ENCODE measurements at regions not wholly inside any gene's neighbourhood (a gene's known extent, or its start where the extent isn't known, plus 50 kb on each side); places are given as distances from the start of the nearest gene placed in this dataset.
A peak's percentile ranks its signal among the peaks of the same experiment; 100 is the strongest.

GRCh38 chr10:107657851-107658250 is 493.3 kb upstream of the SORCS1 start:
- no peak overlapping the region for H2AFZ ChIP-seq (ENCODE audit: low read length)
- H3K9me2 ChIP-seq (ENCODE audit: insufficient read depth, low read length): no peaks in the 10 kb centered on the region
- no TSS peak for BruUV-seq (replicated peaks)
- H3K27ac ChIP-seq (ENCODE audit: low read depth, low read length, poor library complexity, severe bottlenecking): no peak overlapping the region
- intact Hi-C loops (cut with micrococcal nuclease; ENCODE audit: unreplicated experiment): no loop called here
- POLR2A ChIA-PET: interaction anchor here (0.6 to 0.7 kb wide), 2 partner anchors 22 to 746 kb away, joined by 3 read pairs; no protein-coding TSS in a partner anchor
- DNase-seq (ENCODE audit: low spot score): no peak
- TF ChIP-seq CTCF (conservative IDR thresholded peaks at IDR 0.05; ENCODE audit: low read length): no peak
- TF ChIP-seq EZH2phosphoT487 (IDR thresholded peaks at IDR 0.05; ENCODE audit: borderline replicate concordance, low read depth, low read length): no peak
- no peaks in the 10 kb centered on the region for H4K20me1 ChIP-seq (ENCODE audit: insufficient read depth, low read length)
- no peak overlapping the region for H3K4me2 ChIP-seq (ENCODE audit: low read length)
- H3K79me2 ChIP-seq (ENCODE audit: insufficient read depth, low read depth, low read length): no peaks in the 10 kb centered on the region
- CTCF ChIA-PET (ENCODE audit: unreplicated experiment): no interaction called here
- H3K9me3 ChIP-seq (ENCODE audit: low read length): no peaks in the 10 kb centered on the region
- no peak overlapping the region for H3K4me3 ChIP-seq (ENCODE audit: low read depth, low read length, poor library complexity, severe bottlenecking)
- no peaks in the 10 kb centered on the region for H3K36me3 ChIP-seq (ENCODE audit: insufficient read depth, low read length)
- no peaks in the 10 kb centered on the region for H3K4me1 ChIP-seq (ENCODE audit: insufficient read depth, low read length, poor library complexity, severe bottlenecking)

GRCh38 chr10:107656932-107657331 is 492.4 kb upstream of the SORCS1 start:
- H3K36me3 ChIP-seq (ENCODE audit: insufficient read depth, low read length): no peaks in the 10 kb centered on the region
- no peaks in the 10 kb centered on the region for H3K9me3 ChIP-seq (ENCODE audit: low read length)
- BruUV-seq (replicated peaks): no TSS peak
- H3K4me2 ChIP-seq (ENCODE audit: low read length): no peak overlapping the region
- TF ChIP-seq EZH2phosphoT487 (IDR thresholded peaks at IDR 0.05; ENCODE audit: borderline replicate concordance, low read depth, low read length) (no peak), CTCF (conservative IDR thresholded peaks at IDR 0.05; ENCODE audit: low read length) (no peak)
- H3K4me1 ChIP-seq (ENCODE audit: insufficient read depth, low read length, poor library complexity, severe bottlenecking): no peaks in the 10 kb centered on the region
- intact Hi-C loops (cut with micrococcal nuclease; ENCODE audit: unreplicated experiment): no loop called here
- no peaks in the 10 kb centered on the region for H4K20me1 ChIP-seq (ENCODE audit: insufficient read depth, low read length)
- no peak overlapping the region for H3K4me3 ChIP-seq (ENCODE audit: low read depth, low read length, poor library complexity, severe bottlenecking)
- no peak overlapping the region for H3K27ac ChIP-seq (ENCODE audit: low read depth, low read length, poor library complexity, severe bottlenecking)
- DNase-seq (ENCODE audit: low spot score): no peak
- ChIA-PET POLR2A (interaction anchor here (0.6 kb wide), 1 partner anchor 745 kb away, joined by 3 read pairs; no protein-coding TSS in a partner anchor), CTCF (ENCODE audit: unreplicated experiment) (no interaction called here)
- no peak overlapping the region for H2AFZ ChIP-seq (ENCODE audit: low read length)
- H3K79me2 ChIP-seq (ENCODE audit: insufficient read depth, low read depth, low read length): no peaks in the 10 kb centered on the region
- no peaks in the 10 kb centered on the region for H3K9me2 ChIP-seq (ENCODE audit: insufficient read depth, low read length)

GRCh38 chr10:107653832-107654287 is 489.4 kb upstream of the SORCS1 start:
- Histone ChIP-seq H2AFZ (ENCODE audit: low read length) (peak overlapping the region; percentile 25; the same call in 1 of the 2 replicates), H4K20me1 (ENCODE audit: insufficient read depth, low read length) (no peaks in the 10 kb centered on the region), H3K4me1 (ENCODE audit: insufficient read depth, low read length, poor library complexity, severe bottlenecking) (no peaks in the 10 kb centered on the region), H3K9me2 (ENCODE audit: insufficient read depth, low read length) (no peaks in the 10 kb centered on the region), H3K4me3 (ENCODE audit: low read depth, low read length, poor library complexity, severe bottlenecking) (no peak overlapping the region), H3K79me2 (ENCODE audit: insufficient read depth, low read depth, low read length) (no peaks in the 10 kb centered on the region), H3K27ac (ENCODE audit: low read depth, low read length, poor library complexity, severe bottlenecking) (no peak overlapping the region), H3K36me3 (ENCODE audit: insufficient read depth, low read length) (no peaks in the 10 kb centered on the region), H3K4me2 (ENCODE audit: low read length) (peak overlapping the region; percentile 19; the same call in 1 of the 2 replicates), H3K9me3 (ENCODE audit: low read length) (no peaks in the 10 kb centered on the region)
- intact Hi-C loops (cut with micrococcal nuclease; ENCODE audit: unreplicated experiment): no loop called here
- no peak for TF ChIP-seq EZH2phosphoT487 (IDR thresholded peaks at IDR 0.05; ENCODE audit: borderline replicate concordance, low read depth, low read length)
- TF ChIP-seq CTCF (conservative IDR thresholded peaks at IDR 0.05; ENCODE audit: low read length): no peak
- CTCF ChIA-PET (ENCODE audit: unreplicated experiment): no interaction called here
- BruUV-seq (replicated peaks): no TSS peak
- no peak for DNase-seq (ENCODE audit: low spot score)
- POLR2A ChIA-PET: no interaction called here

All from OCI-LY7 (cell line).